IPS DF 19.7 (cell line): ENCODE measurements at regions not wholly inside any gene's neighbourhood (a gene's known extent, or its start where the extent isn't known, plus 50 kb on each side); places are given as distances from the start of the nearest gene placed in this dataset.

ENCODE experiments used
- DNase-seq: peaks from one replicate; pipeline ENCODE4 v3.0.0-alpha.2; 2013; ENCODE audit warnings: low read depth, low spot score

- no peak for DNase-seq
Measured at GRCh38 chr2:122634256-122634655, 878.8 kb downstream of the TSN start.

DNA sequence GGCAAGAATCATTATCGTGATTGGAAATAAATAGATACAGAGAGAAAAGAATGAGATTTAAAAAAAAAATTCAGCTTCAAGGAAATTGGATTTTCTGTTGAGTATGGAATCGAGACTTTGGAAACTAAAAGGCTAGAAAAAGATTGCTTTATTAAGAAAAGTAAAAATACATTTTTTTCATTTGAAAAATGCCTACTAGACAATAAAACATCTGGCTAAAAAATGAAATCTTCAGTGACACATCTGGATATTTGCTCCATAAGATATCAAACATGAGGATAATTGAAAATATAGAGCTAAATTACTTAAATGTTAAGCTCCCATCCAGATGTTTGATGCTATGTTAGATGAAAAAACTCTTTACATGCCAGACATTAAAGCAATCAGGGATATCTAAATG is 879.5 kb downstream of the TSN start:
- DNase-seq = no peak

- DNase-seq = no peak
Measured at GRCh38 chr2:122635686-122636085, 880.2 kb downstream of the TSN start.

- no peak for DNase-seq
Measured at GRCh38 chr2:122636097-122636496, 880.6 kb downstream of the TSN start.

DNA sequence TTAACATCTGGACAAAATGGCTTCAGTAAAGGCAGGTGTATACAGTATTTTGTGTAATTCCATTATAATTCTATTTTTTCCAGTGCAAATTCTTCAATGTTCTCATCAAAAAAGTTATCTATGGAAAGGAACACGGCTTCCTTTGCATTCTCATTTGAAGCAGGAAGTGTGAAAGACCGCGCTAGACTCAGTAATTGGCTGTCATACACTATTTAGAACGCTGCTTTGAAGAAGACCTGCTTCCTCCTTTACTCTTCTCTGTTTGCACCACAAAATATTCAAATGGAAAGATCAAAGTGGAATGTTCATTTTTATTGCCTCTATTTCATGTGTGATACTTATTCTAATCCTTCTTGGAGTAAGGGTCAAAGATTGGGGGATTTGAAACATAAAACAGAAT is 883.7 kb downstream of the TSN start:
- no peak for DNase-seq

- DNase-seq = no peak
Measured at GRCh38 chr2:122639711-122640110, 884.3 kb downstream of the TSN start.

- DNase-seq = no peak
Measured at GRCh38 chr2:122643725-122644329, 888.4 kb downstream of the TSN start.

- DNase-seq = no peak
Measured at GRCh38 chr2:122651236-122651635, 895.8 kb downstream of the TSN start.

DNA sequence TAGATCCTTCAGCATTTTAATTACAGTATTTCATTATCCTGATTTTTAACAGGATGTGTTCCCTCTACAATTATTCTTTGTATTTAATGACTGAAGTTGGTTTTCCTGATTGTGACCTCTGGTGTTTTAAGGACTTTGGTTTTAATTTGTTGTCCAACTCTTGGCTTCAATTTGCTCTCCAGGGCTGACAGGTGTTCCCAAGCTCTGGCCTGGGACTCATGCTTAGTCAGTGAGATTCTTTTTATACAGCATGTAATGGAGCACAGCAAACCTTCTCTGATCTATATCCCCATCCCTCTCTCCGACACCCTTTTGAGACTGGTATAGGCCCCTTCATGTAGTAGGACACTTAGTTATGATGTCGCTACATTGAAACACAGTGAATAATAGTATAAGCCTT is 896.3 kb downstream of the TSN start:
- no peak for DNase-seq

DNA sequence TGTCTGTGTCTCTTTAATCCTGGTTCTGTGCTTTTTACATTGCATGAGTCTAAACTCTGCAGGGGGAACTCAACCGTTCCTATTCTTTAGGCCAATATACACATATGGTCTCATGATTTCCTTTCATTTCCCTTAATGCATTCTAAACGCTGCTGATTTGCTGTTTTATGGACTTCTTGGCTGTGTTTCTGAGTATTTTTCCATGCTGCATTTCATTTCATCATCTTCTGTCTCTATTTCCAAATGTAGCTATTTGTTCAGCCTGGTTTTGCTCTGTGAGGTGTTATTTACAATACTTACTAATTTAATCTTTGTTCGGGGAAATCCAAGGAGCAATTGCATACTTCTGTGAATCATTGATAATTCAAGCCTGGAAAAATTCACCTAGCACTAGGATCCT is 897.2 kb downstream of the TSN start:
- no peak for DNase-seq

DNA sequence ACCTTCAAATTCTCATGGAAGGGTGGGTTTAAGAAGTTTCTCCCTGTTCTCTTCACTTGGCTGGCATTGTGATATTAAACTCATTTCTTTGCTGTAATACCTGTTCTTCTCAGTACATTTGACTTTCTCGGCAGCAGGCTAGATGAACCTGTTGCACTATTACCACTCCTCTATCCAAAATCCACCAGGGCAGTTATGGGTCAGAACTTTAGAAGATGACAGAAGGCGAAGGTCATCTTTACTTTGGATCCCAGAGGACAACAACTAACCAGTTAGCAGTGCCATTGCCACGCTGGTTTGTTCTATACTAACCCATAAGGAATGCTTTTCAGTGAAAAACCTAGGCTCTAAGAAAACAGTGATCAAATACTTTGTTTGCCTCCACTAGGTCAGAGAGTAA is 901.0 kb downstream of the TSN start:
- no peak for DNase-seq

DNA sequence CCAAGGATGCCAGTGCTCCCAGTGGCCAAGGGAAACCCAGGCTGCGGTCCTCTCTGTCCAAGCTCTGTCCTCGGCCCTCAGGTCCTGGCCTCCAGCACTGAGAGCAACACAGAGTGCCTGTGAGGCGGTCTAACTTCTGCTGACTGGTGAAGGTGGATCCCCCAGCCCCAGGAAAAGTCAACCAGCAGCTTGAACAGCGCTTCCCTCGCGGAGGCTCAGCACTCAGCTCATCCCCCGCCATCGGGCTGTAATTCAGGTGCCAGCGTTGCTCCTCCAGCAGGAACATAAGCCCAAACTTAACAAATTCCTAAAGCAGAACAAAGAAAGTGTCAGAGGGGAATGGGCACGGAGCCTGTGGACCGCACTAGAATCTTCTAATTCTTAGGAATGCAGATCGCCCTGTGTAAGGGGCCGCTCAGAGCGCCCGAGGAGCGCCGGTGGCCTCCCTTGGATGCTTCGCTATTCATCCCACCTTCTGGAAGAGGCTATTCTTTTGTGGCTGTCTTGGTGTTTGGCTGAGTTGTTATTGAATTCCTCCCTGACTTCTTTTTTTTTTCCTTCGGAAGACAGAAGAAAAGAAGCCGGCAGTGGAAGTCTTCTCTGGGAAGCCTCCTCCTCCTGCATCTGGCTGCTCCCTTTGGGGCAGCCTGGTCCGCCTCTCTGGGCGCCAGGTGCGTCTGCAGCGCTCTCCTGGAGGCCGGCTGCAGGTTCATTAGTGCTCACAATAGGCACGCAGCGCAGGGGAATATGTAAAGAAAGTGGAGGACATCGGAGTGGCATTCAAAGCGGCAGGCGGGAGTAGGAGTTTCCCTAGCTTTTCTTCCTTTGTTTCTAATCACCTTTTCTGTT is 905.6 kb downstream of the TSN start:
- DNase-seq = peak; percentile 74

GRCh38 chr2:122663620-122664019 is 908.2 kb downstream of the TSN start:
- DNase-seq = no peak

DNA sequence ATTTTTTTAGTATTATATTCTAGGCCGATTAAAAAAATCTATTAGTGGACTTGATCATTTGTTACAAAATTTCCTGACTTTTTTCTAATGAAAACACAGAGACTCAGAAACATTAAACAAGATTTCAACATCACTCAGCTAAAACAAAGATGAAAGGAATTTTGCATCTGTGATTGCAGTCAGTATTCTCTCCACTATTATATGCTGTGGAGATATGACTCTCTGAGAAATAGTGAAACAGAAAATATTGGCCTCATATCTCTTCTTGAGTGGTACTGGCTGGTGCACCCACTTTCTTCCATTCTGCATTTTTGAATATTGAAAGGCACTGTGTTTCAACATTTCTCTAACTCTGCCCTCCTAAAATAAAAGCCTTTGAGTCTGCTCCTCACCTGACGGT is 914.2 kb downstream of the TSN start:
- DNase-seq = no peak

GRCh38 chr2:122670897-122671296 is 915.4 kb downstream of the TSN start:
- DNase-seq = no peak

DNA sequence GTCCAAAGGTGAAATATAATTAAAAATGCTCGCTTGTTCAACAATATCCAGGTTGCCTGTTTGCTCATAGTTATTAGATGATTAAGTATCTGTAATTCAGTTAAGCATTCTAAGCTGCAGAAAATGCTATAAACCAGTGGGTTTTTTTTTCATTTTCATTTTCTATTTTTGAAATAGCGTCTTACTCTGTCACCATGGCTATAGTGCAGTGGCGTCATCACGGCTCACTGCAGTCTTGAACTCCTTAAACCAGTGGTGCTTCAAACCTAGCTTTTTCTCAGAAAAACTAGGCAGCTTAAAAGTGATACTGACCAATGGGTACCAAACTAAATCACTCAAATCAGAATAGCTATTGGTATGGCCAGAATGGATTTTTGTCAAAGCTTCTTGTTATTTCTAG is 925.2 kb downstream of the TSN start:
- DNase-seq = no peak

DNA sequence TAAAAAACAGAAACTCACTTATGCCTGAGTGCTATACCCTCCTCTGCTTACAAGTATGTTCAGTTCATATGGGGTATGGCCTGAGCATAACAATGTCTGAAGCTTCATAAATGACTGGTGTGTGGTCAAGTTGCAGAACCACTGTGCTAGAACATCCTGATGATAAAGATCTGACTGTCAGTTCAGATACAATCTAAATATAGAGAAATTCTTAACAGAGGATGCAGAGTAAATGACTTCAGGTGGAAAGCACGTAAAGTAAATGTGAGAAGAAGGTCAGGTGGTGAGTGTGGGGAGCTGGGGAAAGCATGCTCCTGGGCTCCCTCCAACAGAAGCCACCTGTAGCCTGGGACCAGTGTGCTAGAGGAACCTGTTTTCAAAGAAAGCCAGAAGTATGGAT is 926.2 kb downstream of the TSN start:
- DNase-seq = no peak

GRCh38 chr2:122682356-122682755 is 926.9 kb downstream of the TSN start:
- DNase-seq = no peak

GRCh38 chr2:122683018-122683417 is 927.6 kb downstream of the TSN start:
- no peak for DNase-seq

DNA sequence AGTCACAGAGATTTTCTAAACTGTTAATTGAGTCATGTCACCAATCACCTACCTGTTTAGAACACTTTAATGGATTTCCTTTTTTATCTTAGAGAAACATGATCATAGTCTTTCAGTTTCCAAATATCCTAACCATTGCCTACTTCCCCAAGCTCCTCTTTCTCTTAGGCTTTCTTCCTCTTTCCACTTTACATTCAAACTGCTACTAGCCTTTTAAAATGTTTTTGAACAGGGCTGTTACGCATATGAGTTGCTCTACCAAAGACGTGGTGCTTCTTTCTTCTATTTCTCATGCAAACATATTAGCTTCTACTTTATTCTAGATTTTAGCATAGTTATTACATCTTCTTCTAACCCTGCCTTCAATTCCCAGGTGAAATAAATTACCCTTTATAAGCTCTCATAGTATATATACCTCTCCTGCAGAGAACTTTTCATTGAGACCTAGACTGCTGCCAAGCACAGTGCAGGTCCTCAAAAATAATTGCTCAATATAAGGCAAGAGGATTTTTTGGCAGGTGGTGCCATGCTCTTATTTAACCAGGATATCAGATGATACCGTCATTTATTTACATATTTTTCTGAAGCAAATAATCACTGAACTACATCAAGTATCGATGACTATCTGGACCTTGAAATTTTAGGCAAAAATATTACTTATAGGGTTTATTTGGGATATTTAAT is 937.1 kb downstream of the TSN start:
- no peak for DNase-seq

DNA sequence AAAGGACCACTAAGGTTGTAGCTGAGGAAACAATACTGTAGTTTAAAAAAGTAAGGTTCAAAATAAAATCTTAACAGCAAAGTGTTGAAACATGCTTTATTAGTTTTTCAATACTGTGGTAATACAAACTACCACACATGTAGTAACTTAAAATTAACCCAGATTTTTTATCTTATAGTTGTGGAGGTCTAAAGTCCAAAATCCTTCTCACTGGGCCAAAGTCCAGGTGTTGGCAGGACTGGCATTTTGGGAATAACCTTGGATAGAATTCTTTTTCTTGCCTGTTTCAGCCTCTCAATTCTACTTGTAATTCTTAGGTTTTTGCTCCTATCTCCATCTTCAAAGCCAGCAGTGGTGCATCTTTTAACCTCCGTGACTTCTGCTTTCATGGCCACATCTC is 942.0 kb downstream of the TSN start:
- no peak for DNase-seq

- no peak for DNase-seq
Measured at GRCh38 chr2:122703676-122704075, 948.2 kb downstream of the TSN start.

DNA sequence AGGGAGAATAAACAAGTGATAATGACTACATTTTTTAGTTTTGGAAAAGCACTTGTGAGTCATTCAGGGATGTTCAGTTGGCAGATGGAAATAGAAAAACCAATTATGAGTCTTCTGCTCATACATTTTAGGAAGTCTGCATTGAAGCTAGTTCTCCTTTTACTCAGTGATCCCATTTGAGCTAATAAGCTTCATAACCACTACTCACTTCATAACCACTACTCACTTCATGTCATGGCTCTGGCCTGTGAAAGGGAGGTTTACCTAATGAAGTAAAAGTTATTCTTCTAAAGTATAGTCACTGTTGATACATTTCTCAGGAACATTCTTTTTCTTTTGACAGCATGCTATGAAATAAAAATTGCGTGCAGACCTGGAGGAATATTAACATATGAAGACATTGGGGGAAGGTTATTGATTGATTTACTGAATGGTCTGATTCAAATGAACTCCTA is 948.7 kb downstream of the TSN start:
- no peak for DNase-seq
